ENCODE measurements at regions not wholly inside any gene's neighbourhood (a gene's known extent, or its start where the extent isn't known, plus 50 kb on each side); places are given as distances from the start of the nearest gene placed in this dataset.

- TF ChIP-seq CTCF (IDR thresholded peaks at IDR 0.05; ENCODE audit: low read depth, low read length, missing input control) (no peak), SP1 (IDR thresholded peaks at IDR 0.05) (no peak), TAF1 (conservative IDR thresholded peaks at IDR 0.05) (no peak), RAD21 (IDR thresholded peaks at IDR 0.05) (no peak), JUND (IDR thresholded peaks at IDR 0.05) (no peak), GABPA (IDR thresholded peaks at IDR 0.05 in 1 of 2, conservative IDR thresholded peaks at IDR 0.05 in 1 of 2) (no peak), REST (IDR thresholded peaks at IDR 0.05) (no peak), YY1 (IDR thresholded peaks at IDR 0.05) (no peak), ATF3 (IDR thresholded peaks at IDR 0.05) (no peak), FOXA1 (IDR thresholded peaks at IDR 0.05) (no peak), EGR1 (IDR thresholded peaks at IDR 0.05; ENCODE audit: low read depth in 2 of 2) (no peak), HNF4G (IDR thresholded peaks at IDR 0.05) (no peak)
- TF ChIP-seq, protein P1, sequence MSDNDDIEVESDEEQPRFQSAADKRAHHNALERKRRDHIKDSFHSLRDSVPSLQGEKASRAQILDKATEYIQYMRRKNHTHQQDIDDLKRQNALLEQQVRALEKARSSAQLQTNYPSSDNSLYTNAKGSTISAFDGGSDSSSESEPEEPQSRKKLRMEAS (IDR thresholded peaks at IDR 0.05) = no peak
- TF ChIP-seq, protein P2, sequence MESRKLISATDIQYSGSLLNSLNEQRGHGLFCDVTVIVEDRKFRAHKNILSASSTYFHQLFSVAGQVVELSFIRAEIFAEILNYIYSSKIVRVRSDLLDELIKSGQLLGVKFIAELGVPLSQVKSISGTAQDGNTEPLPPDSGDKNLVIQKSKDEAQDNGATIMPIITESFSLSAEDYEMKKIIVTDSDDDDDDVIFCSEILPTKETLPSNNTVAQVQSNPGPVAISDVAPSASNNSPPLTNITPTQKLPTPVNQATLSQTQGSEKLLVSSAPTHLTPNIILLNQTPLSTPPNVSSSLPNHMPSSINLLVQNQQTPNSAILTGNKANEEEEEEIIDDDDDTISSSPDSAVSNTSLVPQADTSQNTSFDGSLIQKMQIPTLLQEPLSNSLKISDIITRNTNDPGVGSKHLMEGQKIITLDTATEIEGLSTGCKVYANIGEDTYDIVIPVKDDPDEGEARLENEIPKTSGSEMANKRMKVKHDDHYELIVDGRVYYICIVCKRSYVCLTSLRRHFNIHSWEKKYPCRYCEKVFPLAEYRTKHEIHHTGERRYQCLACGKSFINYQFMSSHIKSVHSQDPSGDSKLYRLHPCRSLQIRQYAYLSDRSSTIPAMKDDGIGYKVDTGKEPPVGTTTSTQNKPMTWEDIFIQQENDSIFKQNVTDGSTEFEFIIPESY (IDR thresholded peaks at IDR 0.05) = no peak
These were observed 170.8 kb upstream of the DGKB start for GRCh38 chr7:15073301-15073700.
